LNCaP clone FGC (cell line): ENCODE measurements at regions not wholly inside any gene's neighbourhood (a gene's known extent, or its start where the extent isn't known, plus 50 kb on each side); places are given as distances from the start of the nearest gene placed in this dataset.

Experiments
- DNase-seq: peaks from one replicate; pipeline ENCODE4 v3.0.0-alpha.2; 2011; ENCODE audit warnings: low read depth
- H3K4me3 ChIP-seq: 2 replicates; pipeline ENCODE4 v1.5.1; 2011; ENCODE audit warnings: mild to moderate bottlenecking, low read depth, low read length, control low read depth
- TF ChIP-seq, protein P1 (sequence below): IDR thresholded peaks from 2 replicates; pipeline ENCODE4 v1.5.1; 2012; ENCODE audit warnings: mild to moderate bottlenecking; ENCODE audit not compliant: control insufficient read depth, insufficient read depth; ENCODE audit errors: extremely low read depth

DNA sequence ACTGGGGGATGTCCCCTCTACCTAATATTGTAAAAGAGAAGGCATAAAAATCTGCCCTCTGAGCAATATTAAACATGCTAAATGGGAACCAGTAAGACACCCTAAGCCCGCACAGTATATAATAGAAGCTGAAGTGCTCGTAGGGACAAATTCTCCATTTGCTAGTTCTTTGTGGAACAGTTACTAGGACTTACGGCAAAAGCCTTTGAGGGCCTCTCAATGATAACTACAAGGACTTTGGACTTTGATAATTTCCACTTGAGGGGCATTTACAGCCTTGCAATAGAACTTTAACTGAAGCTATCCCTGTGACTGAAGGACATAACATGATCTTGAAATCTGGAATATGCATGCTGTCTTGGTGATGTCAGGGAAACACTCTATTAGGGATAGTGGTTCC is 111.5 kb upstream of the IFNG-AS1 start:
- TF ChIP-seq, protein P1, sequence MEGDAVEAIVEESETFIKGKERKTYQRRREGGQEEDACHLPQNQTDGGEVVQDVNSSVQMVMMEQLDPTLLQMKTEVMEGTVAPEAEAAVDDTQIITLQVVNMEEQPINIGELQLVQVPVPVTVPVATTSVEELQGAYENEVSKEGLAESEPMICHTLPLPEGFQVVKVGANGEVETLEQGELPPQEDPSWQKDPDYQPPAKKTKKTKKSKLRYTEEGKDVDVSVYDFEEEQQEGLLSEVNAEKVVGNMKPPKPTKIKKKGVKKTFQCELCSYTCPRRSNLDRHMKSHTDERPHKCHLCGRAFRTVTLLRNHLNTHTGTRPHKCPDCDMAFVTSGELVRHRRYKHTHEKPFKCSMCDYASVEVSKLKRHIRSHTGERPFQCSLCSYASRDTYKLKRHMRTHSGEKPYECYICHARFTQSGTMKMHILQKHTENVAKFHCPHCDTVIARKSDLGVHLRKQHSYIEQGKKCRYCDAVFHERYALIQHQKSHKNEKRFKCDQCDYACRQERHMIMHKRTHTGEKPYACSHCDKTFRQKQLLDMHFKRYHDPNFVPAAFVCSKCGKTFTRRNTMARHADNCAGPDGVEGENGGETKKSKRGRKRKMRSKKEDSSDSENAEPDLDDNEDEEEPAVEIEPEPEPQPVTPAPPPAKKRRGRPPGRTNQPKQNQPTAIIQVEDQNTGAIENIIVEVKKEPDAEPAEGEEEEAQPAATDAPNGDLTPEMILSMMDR = no peak
- no peak for DNase-seq
- H3K4me3 ChIP-seq = no peak overlapping the region

DNA sequence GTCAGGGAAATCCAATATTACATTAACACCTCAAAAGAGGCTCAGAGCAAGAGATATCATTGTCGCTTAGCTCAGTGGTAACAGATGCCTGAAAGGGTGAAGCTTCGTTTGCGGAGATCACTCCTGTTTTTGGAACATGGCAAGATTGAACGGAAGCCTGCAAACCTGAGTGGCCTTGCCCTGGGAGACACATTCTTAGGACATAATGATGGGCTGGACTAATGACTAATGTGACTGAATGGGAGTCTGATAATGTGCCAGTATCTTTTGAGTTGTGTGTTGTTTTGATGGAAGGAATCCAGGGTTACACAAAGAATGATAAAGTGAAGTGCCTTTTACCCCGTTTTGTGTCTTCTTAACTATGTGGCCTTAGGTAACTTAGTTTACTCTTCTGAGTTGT is 109.3 kb upstream of the IFNG-AS1 start:
- H3K4me3 ChIP-seq = no peak overlapping the region
- TF ChIP-seq, protein P1 = no peak
- no peak for DNase-seq

DNA sequence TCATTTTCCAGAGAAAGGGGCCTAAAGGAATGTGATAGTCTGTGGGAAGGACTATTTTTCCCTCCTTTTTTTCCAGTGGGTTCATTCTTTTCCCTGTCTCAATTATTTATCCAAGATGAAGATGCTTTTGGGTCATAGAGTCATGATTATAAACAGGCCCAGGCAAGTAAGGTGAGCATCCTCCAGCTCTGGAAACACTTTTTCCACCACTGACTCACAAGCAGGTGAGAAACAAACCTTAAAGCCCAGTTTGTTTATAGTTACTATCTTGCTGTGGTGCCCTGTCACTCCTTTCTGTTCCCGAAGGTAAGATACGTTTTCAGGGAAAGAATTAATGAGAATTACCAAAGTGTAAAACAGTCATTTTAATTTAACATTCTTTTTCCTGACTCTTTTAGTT is 107.7 kb upstream of the IFNG-AS1 start:
- TF ChIP-seq, protein P1 = no peak
- no peak for DNase-seq
- no peak overlapping the region for H3K4me3 ChIP-seq

DNA sequence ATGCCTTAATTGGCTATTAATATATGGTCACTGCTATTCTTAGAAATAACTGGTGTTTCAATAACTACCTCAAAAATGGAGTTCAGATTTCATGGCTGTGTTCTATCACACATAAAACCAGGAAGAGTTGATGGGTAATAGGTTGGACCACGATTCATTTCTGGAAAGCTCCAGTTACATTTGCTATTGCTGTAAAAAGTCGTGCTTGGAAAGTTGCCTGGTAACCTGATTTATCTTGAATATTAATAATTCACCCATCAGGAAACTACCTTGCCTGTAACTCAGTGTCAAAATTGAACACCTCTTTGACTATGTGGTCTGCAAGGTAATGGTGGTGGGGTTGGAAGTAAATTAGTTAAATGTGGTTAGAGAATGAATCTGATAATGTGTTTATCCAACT is 104.7 kb upstream of the IFNG-AS1 start:
- DNase-seq = no peak
- H3K4me3 ChIP-seq = no peak overlapping the region
- TF ChIP-seq, protein P1 = no peak

DNA sequence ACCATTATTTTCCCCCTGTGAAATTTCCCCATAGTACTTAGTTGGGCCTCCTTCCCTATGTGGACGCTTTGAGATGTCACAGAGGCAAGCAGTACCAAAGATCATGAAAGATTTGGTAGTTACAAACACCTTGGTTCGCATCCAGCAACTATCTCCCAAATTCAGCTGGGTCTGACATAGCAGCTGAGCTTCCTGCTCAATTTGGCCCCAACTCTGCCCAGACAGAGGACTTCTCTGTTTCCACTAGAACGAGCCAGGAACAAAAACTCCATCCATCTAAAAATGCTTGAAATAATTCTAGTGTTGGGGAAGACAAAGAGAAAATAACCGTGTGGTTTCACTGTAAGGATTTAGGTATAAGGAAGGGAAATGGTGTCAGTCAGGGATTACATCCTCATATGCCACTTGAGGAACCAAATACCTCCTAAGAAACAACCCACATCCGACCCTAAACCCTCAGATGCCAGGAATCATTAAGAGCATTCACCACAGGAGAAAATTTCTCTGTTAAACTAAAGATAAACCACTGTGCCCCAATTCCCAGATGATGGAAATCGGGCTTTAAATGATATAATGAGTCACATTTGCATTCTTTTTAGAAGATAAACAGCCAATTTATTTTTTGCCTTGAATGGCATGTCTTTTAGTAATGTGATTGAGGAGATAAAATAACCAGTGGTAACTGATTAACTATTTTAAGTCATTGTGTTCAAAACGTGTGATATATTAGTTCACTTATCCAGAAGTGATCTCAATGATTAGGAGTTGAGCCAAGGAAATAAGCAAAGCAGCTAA is 103.7 kb upstream of the IFNG-AS1 start:
- H3K4me3 ChIP-seq = no peak overlapping the region
- TF ChIP-seq, protein P1 = no peak
- no peak for DNase-seq

DNA sequence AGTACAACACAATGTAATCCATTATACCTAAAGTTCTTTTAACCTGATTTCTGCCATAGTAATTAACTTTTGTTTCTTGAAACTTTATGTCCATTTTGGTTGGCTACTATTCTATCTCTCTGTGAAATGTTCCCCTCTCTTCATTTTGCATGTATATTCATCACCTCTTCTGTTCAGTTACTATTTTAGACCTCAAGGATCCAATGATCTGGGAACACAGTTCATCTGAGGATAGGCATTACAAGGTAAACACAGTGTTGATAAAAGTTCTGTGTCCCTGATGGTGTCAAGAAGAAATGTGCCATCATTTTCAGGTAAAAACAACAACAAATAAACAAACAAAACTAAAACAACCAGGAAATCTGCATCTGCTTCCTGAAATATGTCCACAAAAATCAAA is 102.2 kb upstream of the IFNG-AS1 start:
- no peak for DNase-seq

More for the DNA sequence above, 102.2 kb upstream of the IFNG-AS1 start:
- no peak overlapping the region for H3K4me3 ChIP-seq
- TF ChIP-seq, protein P1 = no peak
